HG03066 (cell line): ENCODE measurements at regions not wholly inside any gene's neighbourhood (a gene's known extent, or its start where the extent isn't known, plus 50 kb on each side); places are given as distances from the start of the nearest gene placed in this dataset.

Source experiments
- ATAC-seq: cut with Tn5 transposase; IDR thresholded peaks from one replicate; pipeline ENCODE4 v1.9.1; 2021; ENCODE audit warnings: low read depth; ENCODE audit not compliant: unreplicated experiment

DNA sequence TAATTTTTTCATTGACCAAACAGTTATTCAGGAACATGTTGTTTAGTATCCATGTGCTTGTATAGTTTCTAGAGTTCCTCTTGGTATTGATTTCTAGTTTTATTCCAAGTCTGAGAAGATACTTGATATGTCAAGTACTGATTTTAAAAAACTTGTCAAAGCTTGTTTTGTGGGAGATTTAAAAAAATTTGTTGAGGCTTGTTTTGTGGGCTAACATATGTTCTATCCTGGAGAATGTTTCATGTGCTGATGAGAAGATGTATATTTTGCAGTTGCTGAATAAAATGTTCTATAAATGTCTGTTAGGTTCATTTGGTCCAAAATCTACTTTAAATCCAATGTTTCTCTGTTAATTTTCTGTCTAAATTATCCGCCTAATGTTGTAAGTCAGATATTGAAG, 1065.1 kb upstream of the WWC1 start:
- ATAC-seq: no peak

DNA sequence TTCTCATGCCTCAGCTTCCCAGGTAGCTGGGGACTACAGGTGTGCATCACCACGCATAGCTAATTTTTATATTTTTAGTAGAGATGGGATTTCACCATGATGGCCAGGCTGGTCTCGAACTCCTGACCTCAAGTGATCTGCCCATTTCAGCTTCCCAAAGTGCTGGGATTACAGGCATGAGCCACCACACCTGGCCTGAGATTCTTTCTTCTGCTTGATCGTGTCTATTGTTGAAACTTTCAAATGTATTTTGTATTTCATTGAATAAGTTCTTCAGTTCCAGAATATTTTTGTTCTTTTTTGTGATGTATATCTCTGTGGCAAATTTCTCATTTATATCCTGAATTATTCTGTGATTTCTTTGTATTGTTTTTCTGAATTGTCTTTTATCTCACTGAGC, 1063.3 kb upstream of the WWC1 start:
- ATAC-seq: no peak

DNA sequence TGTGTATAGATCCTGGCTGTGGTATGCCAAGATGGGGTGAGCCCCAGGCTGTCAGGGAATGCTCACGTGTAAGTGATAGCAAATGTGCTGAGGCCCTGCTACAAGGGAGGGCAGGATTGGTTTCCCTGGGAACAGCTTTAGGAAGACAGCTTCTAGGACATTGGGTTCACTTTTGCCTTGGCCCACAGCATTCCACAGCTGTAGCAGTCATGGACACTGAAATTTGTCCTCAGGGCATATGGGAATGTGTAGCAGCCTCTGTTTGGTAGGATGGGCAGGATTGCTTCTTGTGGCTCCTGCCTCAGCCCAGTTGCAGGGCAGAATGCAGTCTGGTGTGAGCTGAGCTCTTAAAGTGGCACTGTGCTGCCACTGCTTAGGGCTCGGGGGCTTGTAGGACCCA, 1061.7 kb upstream of the WWC1 start:
- no peak for ATAC-seq

DNA sequence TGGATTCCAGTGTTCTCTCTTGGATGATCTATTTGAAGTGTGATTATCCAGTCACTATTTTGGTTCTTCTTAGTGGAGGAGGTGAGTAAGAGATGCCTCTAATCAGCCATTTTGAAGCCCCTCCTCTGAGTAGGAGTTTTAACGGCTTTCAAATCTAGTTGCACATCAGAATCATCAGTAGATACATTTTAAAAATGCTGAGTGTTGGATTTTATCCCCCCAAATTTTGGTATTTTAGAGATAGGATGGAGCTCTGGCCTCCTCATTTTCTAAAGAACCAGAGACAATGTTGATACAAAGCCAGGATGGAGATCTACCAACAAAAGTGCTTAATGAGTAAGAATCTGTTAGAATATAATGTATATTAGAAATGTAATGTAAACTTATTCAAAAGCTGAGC, 1061.0 kb upstream of the WWC1 start:
- no peak for ATAC-seq

DNA sequence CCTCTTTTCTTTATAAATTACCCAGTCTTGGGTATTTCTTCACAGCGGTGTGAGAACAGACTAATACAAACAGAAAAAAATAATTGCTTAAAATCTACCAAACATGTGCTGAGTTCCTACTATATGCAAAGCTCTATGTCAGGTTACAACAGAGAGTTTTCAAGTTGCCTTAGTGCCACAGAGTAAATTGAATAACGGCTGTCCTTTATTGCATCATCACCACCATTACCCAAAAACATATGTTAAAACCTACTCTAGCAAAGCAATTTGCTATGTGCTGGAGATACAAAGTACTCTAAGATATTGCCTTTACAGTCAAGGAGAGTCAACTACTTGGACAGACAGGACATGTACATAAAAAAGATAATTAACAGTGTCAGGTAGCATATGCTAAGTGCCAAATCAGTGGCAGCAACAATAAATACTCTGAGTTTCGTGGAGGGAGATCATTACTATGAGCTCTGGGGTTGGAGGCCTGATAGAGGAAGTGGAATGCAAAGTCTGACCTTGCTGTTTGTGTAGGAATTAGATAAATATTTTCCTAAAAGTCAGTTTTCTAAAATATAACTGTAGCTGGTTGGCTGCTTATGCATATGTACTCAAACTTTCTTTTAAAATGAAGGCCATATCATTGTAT, 1058.7 kb upstream of the WWC1 start:
- ATAC-seq: no peak

DNA sequence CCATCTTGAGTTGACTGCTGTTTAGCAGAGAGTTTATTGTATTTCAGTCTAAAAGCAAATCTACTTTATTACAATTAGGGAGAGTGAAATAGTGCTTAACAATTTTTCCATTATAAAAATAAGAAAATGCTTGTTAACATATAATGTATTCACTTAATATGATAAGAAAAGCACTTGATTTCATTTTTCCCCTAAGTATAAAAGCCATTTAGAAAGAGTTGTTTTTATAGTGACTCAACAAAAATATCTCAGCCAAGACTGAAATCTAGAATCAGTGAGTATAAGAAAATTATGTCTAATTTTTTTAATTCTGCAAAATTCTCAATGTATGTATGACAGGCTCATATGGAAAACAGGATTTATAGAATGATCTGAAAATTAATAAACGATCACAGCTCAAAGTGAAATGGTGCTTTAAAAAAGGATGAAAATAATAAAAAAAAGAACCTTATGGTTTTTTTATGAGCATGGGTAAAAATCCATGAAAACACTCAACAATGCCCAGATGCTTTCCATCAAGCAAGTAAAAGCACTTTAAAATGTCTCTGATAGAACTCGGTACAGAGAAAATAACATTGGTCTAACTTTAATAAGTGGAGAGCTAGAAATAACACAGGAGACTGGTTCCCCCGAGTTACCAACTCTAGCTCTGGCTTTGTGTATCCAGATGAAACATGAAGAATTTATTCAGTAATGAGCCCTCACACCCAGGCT, 1057.8 kb upstream of the WWC1 start:
- ATAC-seq: no peak

DNA sequence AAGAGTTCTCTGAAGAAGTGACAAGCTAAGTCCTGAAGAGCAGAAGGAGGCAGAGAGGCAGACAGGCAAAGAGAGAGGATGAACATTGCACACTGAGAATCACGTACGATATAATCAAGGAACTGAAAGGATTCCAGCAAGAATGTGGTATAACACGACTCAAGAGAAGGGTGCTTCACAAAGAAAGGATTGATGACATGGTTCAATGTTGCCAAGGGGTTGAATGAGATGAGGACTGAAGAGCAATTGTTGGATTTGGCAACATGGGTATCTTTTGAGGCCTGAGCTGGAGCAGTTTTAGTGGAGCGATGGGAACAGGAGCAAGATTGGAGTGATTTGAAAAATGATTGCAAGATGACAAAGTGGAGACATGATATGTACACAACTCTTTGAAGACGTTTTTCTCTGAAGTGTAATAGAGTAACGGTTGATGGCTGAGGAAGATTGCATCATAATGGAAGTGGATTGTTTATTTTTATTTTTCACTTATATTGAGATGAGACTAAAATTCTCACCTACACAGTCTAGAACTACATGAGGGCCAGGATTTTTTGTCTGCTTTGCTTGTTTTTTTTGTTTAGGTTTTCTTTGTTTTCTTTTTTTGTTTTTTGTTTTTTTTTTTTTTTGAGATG, 1049.9 kb upstream of the WWC1 start:
- no peak for ATAC-seq

DNA sequence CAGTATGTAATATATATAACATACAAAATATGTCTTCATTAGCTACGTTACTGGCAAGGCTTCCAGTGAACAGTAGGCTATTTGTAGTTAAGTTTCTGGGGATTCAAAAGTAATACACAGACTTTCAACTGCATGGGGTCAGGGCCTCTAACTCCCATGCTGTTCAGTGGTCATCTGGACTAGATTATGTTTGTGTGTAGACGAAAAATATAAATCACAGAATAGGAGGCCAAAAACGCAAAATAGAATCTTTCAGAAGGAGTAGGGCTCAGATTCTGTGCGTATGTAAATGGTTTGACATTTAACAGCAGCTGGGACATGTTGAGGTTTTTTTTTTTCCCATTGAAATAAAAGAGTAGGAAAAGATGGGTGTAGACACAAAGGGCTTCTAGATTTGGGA, 1048.7 kb upstream of the WWC1 start:
- no peak for ATAC-seq

DNA sequence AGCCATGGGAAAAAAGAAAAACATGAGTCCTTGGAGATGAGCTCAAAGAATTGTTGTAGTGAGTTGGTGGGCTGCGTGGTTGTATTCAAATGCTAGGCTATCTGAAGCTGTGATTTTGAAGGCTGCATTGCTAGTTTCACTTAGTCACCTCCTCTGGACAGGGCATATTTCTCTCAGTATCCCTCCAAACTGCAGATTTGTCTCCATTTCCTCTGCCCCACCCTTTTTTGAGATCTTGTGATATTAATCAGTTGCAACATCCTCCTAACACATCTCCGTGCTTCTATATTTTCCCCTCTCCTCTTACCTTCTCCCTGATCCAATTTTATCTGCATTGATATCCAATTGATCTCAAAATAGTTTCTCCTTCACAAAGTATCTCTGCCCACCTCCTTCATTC, 1048.0 kb upstream of the WWC1 start:
- ATAC-seq: no peak

DNA sequence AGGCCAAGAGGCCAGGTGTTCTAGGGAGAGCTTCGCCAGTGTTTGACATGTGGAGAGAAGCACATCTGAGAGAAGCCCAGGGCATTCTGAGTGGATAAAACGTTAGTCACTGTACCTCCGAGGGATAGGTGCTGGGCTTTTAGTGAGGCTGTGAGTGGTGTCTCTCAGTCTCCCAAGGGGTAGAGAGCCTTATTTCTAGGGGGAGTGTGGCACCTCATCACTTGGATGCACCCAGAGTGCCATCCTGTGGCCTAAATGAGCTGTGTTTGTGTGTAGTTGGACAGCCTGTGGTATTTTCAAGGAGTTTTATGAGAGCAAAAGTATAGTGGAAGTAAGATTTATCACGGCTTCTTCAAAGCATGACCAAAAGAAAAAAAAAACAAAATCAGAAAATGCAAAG, 1046.9 kb upstream of the WWC1 start:
- ATAC-seq: no peak

DNA sequence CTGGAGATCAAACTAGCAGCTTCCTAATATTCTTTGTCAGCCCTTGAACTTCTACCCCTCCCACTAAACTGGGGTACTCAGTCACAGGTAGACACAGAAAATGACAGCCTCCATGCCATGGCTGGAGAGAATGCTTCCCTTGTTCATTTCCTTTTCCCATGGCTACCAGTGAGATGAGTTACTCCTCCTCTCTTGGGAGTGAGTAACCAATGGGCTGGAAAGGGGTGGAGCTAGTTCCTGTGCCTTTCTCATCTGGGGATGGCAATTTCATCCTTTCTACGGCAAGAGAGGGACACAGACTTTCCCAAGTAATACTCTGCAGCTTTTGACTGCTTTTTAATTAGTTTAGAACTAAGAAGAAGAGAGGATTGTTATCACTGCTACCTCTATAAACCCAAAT, 1045.6 kb upstream of the WWC1 start:
- no peak for ATAC-seq

DNA sequence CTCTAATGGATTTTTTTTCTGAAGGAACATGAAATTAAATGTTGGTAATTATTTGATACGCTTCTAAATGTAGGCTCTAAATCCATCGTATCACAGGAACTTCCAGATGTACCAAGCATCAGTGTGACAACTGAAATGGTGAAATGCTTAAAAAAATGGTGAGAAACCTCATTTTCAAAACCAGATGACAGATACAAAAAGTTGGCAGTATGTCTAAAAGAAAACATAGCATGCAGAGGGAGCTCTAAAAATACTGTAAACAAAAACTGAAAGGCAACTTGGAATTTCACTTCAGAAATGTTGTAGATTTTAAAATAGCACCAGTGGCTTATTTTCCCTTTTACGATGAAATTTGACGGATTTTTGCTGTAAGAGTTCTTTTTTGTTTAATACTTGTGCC, 1043.6 kb upstream of the WWC1 start:
- ATAC-seq: no peak

DNA sequence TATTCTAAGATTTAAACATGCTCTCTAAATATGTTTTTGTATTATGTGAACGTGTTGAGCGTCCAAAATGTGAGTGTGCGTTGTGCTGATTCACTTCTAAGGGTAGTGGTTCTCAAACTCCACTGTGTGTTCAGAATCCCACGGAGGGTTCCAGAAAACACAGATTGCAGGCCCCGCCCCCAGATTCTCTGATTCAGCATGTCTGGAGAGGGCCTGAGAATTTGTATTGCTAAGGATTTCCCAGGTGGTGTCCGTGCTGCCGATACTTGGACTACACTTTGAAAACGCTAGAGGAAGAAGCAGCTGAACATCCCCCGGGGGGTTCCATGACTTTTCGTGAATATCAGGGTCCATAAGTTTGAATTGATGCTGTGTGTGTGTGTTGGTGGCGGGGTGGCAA, 1043.2 kb upstream of the WWC1 start:
- ATAC-seq: no peak

DNA sequence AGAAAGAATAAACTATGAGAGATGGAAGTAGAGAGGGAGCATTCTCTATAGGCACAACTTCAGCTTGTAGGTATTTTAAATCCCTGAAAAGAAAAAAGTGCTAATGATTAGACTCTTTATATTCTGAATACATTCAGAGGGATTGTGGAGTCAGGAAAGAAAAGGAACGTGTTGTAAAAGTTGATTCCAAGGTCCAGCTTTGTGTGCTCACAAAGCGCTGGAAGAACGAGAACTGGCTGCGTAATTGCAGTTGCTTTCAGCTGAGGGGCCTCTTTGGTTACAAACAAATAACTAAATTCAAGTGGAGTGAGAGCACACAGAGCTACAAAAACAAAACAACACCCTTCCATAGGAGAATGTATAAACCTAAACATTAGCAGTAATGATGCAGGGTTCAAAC, 1040.4 kb upstream of the WWC1 start:
- no peak for ATAC-seq

DNA sequence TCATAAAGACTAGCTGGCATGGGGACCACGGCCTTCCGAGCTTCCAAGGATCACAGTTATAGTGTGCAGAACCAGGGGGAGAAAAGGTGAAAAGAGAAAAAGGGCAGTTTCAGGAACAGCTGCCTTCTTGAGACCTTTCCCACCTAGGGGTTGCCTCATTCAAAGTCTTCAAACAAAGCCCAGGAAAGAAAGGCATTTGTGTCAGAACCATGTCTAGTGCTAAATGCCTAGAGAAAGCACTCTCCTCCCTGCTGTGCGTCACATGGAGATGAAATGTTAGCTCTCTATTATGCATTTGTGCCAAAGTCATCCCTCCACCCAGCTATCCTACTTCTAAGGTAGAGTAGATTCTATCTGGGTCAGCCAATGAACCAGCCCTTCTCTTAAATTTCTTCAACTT, 1037.3 kb upstream of the WWC1 start:
- ATAC-seq: no peak

DNA sequence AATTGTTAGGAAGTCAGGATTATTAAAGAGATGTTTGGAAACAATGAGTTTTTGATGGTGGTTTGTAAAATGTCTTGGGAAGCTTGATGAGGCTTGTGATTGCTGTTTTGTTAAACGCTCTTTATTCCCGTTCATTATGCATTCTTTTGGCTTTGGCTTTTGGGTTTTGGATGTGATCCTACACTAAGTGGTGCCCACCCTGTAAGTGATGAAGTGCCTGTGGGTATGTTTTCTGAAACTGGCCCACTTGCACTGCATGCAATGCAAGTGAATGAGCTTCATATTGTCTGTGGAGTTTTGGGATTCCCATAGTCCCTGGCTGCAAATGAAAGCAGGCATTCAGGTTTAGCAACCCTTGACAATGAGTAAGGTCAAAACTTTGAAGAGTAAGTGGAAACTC, 1035.5 kb upstream of the WWC1 start:
- no peak for ATAC-seq

DNA sequence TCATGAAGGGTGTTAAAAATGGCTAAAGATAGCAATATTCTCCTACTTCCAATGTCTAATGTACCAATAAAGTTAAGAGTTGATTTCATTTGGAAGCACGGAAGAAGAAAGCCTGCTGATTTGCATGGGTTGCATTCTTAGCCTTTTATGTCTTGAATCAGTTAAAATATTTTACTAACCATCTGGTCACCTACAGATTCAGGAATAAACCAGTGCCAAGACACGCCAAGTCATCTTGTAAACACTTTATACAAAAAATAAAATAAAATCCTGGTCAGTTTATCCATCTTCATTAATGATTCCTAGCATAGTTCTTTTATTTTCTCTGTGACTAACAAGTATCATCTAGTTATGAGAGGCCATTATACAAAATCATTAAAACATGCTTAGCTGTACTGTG, 1031.6 kb upstream of the WWC1 start:
- no peak for ATAC-seq

DNA sequence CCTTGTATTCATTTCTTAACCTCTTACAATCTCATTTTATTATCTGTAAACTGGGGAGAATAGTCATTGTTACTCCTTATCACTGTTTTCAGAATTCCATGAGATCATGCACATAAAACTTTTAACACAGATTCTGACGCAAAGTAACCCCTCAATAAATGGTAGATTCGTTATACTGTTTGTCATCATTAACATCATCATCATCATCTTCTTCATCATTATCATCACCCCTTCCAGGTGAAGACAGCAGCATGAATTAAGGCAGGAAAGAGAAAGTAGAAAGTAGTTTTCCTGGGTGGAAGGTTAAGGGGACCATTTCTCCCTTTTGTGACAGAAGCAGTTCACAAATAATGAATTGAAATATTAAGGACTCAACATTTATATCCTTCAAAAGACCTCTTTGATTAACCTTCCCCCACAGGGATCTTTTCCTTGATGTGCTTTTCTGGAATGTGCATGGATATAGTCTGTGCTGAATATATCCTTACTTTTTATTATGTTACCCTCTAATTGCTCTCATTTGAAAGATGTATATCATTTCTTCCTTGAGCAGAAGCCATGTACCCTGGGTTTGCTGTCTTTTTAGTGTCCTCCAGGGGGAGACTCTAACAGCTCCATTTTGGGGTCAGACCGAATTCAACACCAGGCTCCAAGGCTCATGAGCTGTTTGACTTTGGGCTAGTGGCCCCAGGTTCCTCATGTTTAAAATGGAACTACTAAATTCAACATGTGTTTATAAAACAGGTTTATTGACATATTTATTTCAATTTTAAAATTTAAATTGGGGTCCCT, 1029.9 kb upstream of the WWC1 start:
- ATAC-seq: no peak

DNA sequence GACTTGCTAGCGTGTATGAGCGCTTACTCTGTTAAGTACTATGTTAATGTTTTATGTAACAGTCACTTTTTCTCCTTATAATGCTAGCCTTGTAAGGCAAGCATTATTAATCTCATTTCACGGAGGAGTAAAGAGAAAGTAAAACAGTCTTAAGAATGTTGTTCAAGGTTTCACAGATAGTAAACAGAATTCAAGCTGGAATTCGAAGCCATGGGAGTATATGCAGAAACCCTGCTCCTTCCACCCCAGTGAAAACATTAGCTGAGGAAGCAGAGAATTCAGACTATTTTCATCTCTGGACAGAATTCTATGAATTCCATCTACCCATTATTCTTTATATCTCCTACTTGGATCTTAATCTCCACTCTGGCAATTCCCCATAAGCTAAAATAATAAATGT, 1028.3 kb upstream of the WWC1 start:
- ATAC-seq: no peak

DNA sequence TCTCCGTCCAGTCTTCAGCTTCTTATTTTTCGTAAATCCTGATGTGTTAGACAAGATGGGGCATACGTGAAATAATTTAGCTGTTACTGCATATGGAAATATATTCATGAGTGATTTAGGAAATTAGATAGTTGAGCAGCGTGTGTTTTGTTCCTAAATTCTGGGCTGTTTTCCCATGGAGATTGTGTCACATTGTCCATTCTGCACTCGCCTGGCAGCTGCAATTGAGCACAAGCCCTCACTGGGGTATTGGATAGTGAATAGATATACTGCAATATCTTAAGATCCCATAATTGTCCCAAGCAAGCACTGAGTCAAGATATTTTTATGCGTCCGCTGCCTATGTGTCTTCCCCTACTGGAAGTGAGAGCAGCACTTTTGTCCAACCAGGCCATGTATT, 1027.1 kb upstream of the WWC1 start:
- ATAC-seq: no peak

DNA sequence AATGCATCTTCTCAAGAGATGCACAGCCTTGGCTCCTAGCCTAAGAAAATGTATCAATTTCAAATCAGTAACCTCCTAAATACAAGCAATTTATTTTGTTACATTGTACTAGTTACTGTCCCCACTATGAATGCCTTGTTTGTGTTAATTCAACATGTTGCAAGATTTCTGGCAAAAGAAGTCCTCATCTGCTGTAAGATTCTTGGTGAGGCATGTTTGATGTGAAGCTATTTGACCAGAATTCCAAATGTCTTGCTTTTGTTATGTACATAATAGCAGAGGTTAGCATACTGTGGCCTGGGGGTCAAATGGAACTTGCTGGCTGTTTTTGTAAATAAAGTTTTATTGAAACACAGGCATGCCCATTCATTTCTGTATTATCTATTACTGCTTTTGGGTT, 1023.1 kb upstream of the WWC1 start:
- no peak for ATAC-seq
